ENCODE measurements at regions not wholly inside any gene's neighbourhood (a gene's known extent, or its start where the extent isn't known, plus 50 kb on each side); places are given as distances from the start of the nearest gene placed in this dataset.

DNA sequence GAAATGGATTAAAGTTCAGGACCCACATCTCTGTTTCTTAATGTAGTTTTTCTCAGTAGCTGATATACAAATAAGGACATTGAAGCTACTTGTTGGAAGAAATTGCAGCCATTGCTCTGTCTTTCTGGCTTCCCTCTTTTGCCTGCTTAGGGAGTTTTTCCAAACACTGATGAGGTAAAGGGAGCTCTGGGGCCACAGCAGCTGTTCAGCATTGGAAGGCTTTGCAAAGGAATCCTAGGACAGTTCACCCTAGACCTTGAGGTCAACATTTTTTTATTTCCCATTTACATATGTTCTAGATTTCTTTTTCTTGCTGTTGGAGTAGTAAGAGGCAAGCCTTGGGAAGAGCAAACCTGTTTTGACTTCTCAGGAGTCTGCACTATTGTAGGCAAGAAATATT is 126.9 kb upstream of the PLPPR5 start:
- Histone ChIP-seq H3K79me2 (ENCODE audit: control insufficient read depth, insufficient read depth, low read length) (no peaks in the 10 kb centered on the region), H4K20me1 (ENCODE audit: control insufficient read depth, extremely low read depth, insufficient read depth, low read length) (no peaks in the 10 kb centered on the region), H3K9me1 (ENCODE audit: control insufficient read depth, extremely low read depth, insufficient read depth, low read length) (no peaks in the 10 kb centered on the region), H3K9ac (ENCODE audit: control insufficient read depth, extremely low read depth, insufficient read depth, low read length) (no peak overlapping the region), H3K9me3 (ENCODE audit: control insufficient read depth, low read depth, low read length) (no peaks in the 10 kb centered on the region), H2AFZ (ENCODE audit: control insufficient read depth, low read length) (no peak overlapping the region), H3K36me3 (ENCODE audit: control insufficient read depth in 2 of 2, extremely low read depth in 1 of 2, insufficient read depth in 2 of 2, low read length in 2 of 2) (no peaks in the 10 kb centered on the region), H3K27me3 (ENCODE audit: control insufficient read depth, extremely low read depth, insufficient read depth, low read length) (no peaks in the 10 kb centered on the region), H3K4me3 (ENCODE audit: control insufficient read depth in 2 of 3, extremely low read depth in 1 of 3, insufficient read depth in 2 of 3, low read depth in 1 of 3, low read length in 3 of 3) (no peak overlapping the region), H3K4me2 (ENCODE audit: control insufficient read depth, extremely low read depth, insufficient read depth, low read depth, low read length) (no peak overlapping the region), H3K27ac (ENCODE audit: control insufficient read depth, insufficient read depth, low read length) (no peak overlapping the region), H3K4me1 (ENCODE audit: control insufficient read depth, extremely low read depth, insufficient read depth, low read length) (no peaks in the 10 kb centered on the region)
- FAIRE-seq (no peak), DNase-seq (ENCODE audit: low read depth, low spot score) (no peak)
- dilution Hi-C loops (cut with MboI; ENCODE audit: extremely low pct_ligation_motif_present, low sequenced_read_pairs), result no loop called here
- TF ChIP-seq EZH2 (IDR thresholded peaks at IDR 0.05; ENCODE audit: low read length), result no peak
- TF ChIP-seq, protein P1, sequence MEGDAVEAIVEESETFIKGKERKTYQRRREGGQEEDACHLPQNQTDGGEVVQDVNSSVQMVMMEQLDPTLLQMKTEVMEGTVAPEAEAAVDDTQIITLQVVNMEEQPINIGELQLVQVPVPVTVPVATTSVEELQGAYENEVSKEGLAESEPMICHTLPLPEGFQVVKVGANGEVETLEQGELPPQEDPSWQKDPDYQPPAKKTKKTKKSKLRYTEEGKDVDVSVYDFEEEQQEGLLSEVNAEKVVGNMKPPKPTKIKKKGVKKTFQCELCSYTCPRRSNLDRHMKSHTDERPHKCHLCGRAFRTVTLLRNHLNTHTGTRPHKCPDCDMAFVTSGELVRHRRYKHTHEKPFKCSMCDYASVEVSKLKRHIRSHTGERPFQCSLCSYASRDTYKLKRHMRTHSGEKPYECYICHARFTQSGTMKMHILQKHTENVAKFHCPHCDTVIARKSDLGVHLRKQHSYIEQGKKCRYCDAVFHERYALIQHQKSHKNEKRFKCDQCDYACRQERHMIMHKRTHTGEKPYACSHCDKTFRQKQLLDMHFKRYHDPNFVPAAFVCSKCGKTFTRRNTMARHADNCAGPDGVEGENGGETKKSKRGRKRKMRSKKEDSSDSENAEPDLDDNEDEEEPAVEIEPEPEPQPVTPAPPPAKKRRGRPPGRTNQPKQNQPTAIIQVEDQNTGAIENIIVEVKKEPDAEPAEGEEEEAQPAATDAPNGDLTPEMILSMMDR (optimal IDR thresholded peaks at IDR 0.05 in 1 of 3, IDR thresholded peaks at IDR 0.05 in 1 of 3, conservative IDR thresholded peaks at IDR 0.05 in 1 of 3; ENCODE audit: extremely low read depth in 1 of 3, insufficient read depth in 2 of 3, low read length in 3 of 3), result no peak

DNA sequence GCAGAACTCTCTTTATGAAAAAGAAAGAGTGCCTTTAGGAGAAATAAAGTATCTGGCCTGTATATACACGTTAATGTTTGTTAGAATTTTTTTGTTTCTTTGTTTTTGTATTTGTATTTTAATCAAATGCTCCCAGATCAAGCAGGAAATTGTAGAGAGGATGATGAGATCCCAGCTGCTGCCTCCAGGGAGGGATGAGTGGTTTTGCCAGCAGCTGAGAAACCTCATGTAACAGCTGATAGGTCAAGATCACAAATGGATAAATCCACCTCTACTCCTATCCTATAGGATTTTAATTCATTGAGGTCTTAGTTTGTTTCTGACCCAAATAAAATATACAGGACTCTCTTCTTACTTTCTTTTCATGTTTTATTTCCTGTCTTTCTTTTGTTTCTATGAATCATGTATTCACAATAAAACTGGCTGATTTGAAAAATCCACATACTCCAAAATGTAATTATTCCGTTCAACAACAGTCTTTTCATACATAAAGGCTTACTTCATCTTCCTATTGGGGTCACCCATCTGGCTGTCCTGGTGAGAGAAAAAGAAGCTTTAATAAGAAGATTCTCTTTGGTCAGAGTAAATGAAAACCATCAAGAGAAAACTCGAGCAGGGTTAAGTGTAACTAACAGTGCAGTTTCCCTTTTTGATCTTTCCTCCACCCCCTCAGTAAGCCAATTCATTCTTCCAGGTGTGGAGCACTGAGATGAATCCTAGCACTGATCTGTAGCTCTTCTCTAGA is 129.3 kb upstream of the PLPPR5 start:
- dilution Hi-C loops (cut with MboI; ENCODE audit: extremely low pct_ligation_motif_present, low sequenced_read_pairs), result no loop called here
- TF ChIP-seq, protein P1 (optimal IDR thresholded peaks at IDR 0.05 in 1 of 3, IDR thresholded peaks at IDR 0.05 in 1 of 3, conservative IDR thresholded peaks at IDR 0.05 in 1 of 3; ENCODE audit: extremely low read depth in 1 of 3, insufficient read depth in 2 of 3, low read length in 3 of 3), result no peak
- TF ChIP-seq EZH2 (IDR thresholded peaks at IDR 0.05; ENCODE audit: low read length), result no peak
- Histone ChIP-seq H3K27ac (ENCODE audit: control insufficient read depth, insufficient read depth, low read length) (no peak overlapping the region), H3K27me3 (ENCODE audit: control insufficient read depth, extremely low read depth, insufficient read depth, low read length) (no peaks in the 10 kb centered on the region), H3K4me3 (ENCODE audit: control insufficient read depth in 2 of 3, extremely low read depth in 1 of 3, insufficient read depth in 2 of 3, low read depth in 1 of 3, low read length in 3 of 3) (no peak overlapping the region), H3K9me1 (ENCODE audit: control insufficient read depth, extremely low read depth, insufficient read depth, low read length) (no peaks in the 10 kb centered on the region), H3K4me2 (ENCODE audit: control insufficient read depth, extremely low read depth, insufficient read depth, low read depth, low read length) (no peak overlapping the region), H3K4me1 (ENCODE audit: control insufficient read depth, extremely low read depth, insufficient read depth, low read length) (no peaks in the 10 kb centered on the region), H3K36me3 (ENCODE audit: control insufficient read depth in 2 of 2, extremely low read depth in 1 of 2, insufficient read depth in 2 of 2, low read length in 2 of 2) (no peaks in the 10 kb centered on the region), H3K9me3 (ENCODE audit: control insufficient read depth, low read depth, low read length) (no peaks in the 10 kb centered on the region), H2AFZ (ENCODE audit: control insufficient read depth, low read length) (no peak overlapping the region), H3K79me2 (ENCODE audit: control insufficient read depth, insufficient read depth, low read length) (no peaks in the 10 kb centered on the region), H4K20me1 (ENCODE audit: control insufficient read depth, extremely low read depth, insufficient read depth, low read length) (no peaks in the 10 kb centered on the region), H3K9ac (ENCODE audit: control insufficient read depth, extremely low read depth, insufficient read depth, low read length) (no peak overlapping the region)
- DNase-seq (ENCODE audit: low read depth, low spot score) (no peak), FAIRE-seq (no peak)
